BE2C (cell line): ENCODE measurements at regions not wholly inside any gene's neighbourhood (a gene's known extent, or its start where the extent isn't known, plus 50 kb on each side); places are given as distances from the start of the nearest gene placed in this dataset.

Experiments
- DNase-seq: peaks from one replicate; pipeline ENCODE4 v3.0.0-alpha.2; 2020
- H3K27me3 ChIP-seq: fragments of 250-450 bp; sonication (Bioruptor Pico); 2 replicates; pipeline ENCODE4 v1.5.1; 2020; ENCODE audit warnings: mild to moderate bottlenecking
- H3K36me3 ChIP-seq: fragments of 250-450 bp; sonication (Bioruptor Pico); 2 replicates; pipeline ENCODE4 v1.5.1; 2020; ENCODE audit warnings: mild to moderate bottlenecking
- H3K4me1 ChIP-seq: fragments of 250-450 bp; sonication (Bioruptor Pico); 2 replicates; pipeline ENCODE4 v1.5.1; 2020
- H3K4me3 ChIP-seq: 2 replicates; pipeline ENCODE4 v1.5.1; 2011; ENCODE audit warnings: low read depth, low read length
- H3K9me3 ChIP-seq: fragments of 250-450 bp; sonication (Bioruptor Pico); 2 replicates; pipeline ENCODE4 v1.5.1; 2020
- TF ChIP-seq, protein P1 (sequence below): IDR thresholded peaks from 2 replicates; pipeline ENCODE4 v1.5.1; 2012; ENCODE audit warnings: mild to moderate bottlenecking, low read depth, low read length

DNA sequence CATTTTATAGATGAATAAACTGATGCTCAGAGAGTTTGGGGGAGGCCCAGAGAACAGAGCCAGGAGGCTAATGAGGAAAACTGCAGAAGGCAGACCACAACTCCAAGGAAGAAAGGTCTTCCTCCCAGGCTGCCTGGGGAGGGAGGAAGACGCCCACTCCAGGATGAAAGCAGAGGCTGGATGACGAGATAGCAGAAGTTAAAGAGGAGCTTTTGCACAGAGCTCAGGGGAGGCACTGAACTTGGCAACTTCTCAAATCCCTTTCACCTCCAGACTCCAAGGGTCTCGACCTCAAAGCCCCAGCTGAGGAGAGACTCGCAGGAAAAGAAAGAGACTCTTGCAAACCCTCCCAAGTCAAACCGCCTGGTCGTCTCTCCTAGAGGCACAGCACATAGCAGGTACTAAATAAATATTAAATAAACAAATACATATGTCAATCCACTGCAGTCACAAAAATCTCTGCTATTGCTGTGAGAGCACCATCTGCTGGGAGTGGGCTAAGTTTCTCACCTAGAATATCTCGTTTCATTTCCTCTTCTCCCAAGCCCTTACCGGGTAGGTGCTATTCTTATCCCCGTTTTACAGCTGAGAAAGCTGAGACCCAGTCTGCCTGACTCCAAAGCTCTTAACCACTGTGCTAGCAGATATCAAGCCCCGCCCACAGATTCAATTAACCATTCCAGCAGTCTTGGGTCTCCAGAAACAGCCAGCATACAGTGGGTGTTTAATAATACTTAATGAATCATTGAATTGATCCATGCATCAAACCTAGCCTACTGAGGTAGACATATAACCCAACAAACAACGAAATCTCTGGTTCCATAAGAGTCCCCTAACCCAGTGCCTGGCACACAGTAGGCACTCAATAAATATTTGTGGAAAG, 97.8 kb upstream of the HAND1 start:
- Histone ChIP-seq H3K36me3 (no peaks in the 10 kb centered on the region), H3K4me1 (peaks cover 39% of the 10 kb centered on the region), H3K27me3 (no peaks in the 10 kb centered on the region), H3K9me3 (no peaks in the 10 kb centered on the region), H3K4me3 (no peak overlapping the region)
- TF ChIP-seq, protein P1, sequence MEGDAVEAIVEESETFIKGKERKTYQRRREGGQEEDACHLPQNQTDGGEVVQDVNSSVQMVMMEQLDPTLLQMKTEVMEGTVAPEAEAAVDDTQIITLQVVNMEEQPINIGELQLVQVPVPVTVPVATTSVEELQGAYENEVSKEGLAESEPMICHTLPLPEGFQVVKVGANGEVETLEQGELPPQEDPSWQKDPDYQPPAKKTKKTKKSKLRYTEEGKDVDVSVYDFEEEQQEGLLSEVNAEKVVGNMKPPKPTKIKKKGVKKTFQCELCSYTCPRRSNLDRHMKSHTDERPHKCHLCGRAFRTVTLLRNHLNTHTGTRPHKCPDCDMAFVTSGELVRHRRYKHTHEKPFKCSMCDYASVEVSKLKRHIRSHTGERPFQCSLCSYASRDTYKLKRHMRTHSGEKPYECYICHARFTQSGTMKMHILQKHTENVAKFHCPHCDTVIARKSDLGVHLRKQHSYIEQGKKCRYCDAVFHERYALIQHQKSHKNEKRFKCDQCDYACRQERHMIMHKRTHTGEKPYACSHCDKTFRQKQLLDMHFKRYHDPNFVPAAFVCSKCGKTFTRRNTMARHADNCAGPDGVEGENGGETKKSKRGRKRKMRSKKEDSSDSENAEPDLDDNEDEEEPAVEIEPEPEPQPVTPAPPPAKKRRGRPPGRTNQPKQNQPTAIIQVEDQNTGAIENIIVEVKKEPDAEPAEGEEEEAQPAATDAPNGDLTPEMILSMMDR: peak; percentile 30
- DNase-seq: peak; percentile 49

DNA sequence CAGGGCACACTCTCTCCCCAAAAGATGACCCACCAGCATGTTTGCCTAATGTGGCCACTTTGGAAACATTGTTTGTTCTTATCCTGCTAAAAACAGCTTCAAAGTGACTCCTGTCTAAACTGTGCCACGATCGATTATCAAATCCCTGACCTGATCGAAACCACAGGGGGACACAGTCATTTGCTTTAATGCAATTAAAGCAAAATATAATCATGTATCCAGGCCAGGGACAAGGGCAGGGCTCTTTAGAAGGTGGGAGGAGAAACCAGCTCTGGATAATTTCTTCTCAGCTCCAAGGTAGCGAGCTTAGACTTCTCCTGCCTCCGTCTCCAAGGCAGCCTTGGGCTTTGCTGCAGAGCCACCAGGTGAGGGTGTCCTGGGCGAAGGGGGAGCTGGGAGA, 95.0 kb upstream of the HAND1 start:
- Histone ChIP-seq H3K36me3 (no peaks in the 10 kb centered on the region), H3K9me3 (no peaks in the 10 kb centered on the region), H3K27me3 (no peaks in the 10 kb centered on the region), H3K4me1 (peaks cover 36% of the 10 kb centered on the region), H3K4me3 (no peak overlapping the region)
- TF ChIP-seq, protein P1: no peak
- peak; percentile 16 for DNase-seq

DNA sequence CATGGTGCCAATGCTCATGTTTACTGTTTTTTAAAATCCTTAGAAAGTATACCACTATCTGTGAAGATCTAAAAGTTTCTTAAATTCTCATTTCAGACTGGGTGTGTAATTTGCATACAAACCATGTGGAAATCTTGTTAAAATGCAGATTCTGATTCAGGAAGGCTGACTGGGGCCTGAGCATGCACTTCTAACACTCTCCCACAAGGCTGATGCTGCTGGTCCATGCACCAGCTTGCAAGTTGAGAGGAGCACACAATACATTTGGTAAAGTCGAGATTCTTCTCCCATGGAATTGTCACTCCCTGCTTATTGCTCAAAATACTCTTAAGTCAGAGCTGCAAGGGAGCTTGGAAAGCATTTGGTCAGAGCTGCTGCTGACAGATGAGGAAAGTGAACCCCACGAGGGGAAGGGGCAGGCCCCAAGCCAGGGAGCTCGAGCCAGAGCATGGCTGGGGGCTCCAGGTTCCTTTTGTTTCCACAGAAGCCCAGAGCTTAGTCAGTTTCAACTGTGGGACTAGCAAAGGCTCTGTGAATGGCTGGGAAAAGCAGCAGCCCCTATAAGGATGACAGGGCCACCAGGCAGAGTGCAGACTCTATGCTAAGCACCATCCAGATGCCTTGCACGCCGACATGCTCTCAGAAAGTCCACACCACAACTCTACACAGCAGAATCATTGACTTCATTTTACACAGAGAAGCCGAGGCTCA, 93.5 kb upstream of the HAND1 start:
- peaks cover 24% of the 10 kb centered on the region for H3K4me1 ChIP-seq
- no peaks in the 10 kb centered on the region for H3K9me3 ChIP-seq
- TF ChIP-seq, protein P1: no peak
- H3K36me3 ChIP-seq: no peaks in the 10 kb centered on the region
- no peaks in the 10 kb centered on the region for H3K27me3 ChIP-seq
- no peak for DNase-seq
- H3K4me3 ChIP-seq: no peak overlapping the region

DNA sequence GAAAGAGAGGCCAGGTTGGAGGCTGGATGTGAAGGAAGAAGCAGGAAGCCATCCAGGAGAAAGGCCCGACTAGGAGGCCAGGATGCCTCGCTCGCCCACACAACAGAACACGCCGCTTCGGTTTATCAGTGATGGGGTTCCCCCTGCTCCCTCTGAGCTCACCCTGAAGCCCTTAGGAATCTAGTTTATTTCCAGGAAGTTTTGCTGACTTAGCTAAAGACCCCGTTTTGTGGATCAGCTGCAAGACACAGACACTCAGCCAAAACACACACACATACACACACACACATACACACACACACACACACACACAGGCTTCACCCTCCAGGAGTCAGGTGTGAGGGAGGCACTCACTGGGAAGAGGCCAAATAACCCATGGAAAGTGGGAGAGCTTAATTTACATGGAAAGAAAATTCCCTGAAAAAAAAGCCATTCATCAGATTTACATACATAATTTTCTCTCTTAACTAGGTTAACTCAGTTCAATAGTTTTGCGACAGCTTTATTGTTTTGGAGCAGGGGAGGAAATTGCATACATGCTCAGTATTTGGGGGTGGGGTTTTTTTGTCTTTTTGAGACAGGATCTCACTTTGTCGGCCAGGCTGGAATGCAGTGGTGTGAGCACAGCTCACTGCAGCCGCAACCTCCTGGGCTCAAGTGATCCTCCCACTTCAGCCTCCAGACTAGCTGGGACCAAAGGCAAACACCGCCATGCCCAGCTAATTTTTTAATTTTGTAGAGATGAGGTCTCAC, 92.7 kb upstream of the HAND1 start:
- peaks cover 20% of the 10 kb centered on the region for H3K4me1 ChIP-seq
- H3K4me3 ChIP-seq: no peak overlapping the region
- DNase-seq: no peak
- H3K27me3 ChIP-seq: no peaks in the 10 kb centered on the region
- no peaks in the 10 kb centered on the region for H3K36me3 ChIP-seq
- no peaks in the 10 kb centered on the region for H3K9me3 ChIP-seq
- TF ChIP-seq, protein P1: no peak

DNA sequence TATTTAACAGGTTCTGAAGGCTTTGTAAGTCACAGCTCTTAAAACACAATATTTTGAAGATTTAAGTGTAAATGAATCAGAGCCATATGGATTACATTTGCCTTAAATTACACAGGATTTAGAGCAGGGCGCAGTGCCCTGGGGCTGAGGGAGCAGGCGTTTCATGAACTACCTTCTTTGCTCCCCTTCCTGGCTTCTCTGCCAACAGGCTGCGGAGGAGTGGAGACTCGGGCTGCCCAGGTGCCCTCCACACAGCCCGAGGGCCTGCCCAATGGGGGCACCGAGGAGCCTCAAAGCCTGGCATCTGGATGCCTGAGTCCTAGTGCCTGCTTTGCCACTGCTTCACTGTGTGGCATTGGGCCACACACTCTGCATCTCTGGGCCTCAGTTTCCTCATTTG, 90.6 kb upstream of the HAND1 start:
- TF ChIP-seq, protein P1: no peak
- Histone ChIP-seq H3K4me1 (peaks cover 10% of the 10 kb centered on the region), H3K27me3 (no peaks in the 10 kb centered on the region), H3K36me3 (no peaks in the 10 kb centered on the region), H3K9me3 (no peaks in the 10 kb centered on the region), H3K4me3 (no peak overlapping the region)
- DNase-seq: no peak
